ENCODE measurements at regions not wholly inside any gene's neighbourhood (a gene's known extent, or its start where the extent isn't known, plus 50 kb on each side); places are given as distances from the start of the nearest gene placed in this dataset.

DNA sequence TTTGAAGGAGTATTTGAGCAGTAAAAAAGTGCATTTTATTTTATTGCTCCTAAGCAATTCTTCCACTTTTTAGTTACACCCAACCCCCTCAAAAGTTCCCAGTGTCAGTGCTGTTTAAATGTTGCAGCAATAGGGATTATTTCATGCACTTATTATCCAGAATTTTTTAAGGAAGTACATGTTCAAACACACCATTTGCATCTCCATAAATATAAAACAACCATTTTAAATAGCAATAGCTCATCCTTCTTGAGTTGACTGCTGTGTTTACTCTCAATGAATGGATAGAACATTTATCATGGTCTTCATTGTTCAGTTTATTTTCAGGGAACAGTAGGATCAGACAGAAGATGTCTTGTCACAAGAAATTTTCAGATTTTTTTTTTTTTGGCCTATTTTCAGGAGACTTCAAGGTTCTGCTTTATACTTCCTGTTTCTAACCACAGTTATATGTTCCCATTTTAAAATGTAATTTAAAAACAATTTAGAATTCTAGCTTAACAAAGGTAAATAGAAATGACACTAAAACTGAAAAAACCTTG is 171.9 kb downstream of the TMA16 start:
- Histone ChIP-seq H3K27me3 (no peaks in the 10 kb centered on the region), H3K4me3 (peak overlapping the region in 1 of 12 donors; percentile 16), H3K27ac (peak overlapping the region in 1 of 12 donors; percentile 74), H3K9me3 (no peaks in the 10 kb centered on the region), H3K4me1 (peaks cover 0 to 38% (median 0%) of the 10 kb centered on the region in 12 donors), H3K36me3 (no peaks in the 10 kb centered on the region)
- no peak for TF ChIP-seq POLR2A (IDR thresholded peaks at IDR 0.05)
- TF ChIP-seq, protein P1, sequence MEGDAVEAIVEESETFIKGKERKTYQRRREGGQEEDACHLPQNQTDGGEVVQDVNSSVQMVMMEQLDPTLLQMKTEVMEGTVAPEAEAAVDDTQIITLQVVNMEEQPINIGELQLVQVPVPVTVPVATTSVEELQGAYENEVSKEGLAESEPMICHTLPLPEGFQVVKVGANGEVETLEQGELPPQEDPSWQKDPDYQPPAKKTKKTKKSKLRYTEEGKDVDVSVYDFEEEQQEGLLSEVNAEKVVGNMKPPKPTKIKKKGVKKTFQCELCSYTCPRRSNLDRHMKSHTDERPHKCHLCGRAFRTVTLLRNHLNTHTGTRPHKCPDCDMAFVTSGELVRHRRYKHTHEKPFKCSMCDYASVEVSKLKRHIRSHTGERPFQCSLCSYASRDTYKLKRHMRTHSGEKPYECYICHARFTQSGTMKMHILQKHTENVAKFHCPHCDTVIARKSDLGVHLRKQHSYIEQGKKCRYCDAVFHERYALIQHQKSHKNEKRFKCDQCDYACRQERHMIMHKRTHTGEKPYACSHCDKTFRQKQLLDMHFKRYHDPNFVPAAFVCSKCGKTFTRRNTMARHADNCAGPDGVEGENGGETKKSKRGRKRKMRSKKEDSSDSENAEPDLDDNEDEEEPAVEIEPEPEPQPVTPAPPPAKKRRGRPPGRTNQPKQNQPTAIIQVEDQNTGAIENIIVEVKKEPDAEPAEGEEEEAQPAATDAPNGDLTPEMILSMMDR (IDR thresholded peaks at IDR 0.05) = no peak
- ATAC-seq = no peak
- intact Hi-C loops (cut with DNase I) = no loop called here
- DNase-seq = no peak

DNA sequence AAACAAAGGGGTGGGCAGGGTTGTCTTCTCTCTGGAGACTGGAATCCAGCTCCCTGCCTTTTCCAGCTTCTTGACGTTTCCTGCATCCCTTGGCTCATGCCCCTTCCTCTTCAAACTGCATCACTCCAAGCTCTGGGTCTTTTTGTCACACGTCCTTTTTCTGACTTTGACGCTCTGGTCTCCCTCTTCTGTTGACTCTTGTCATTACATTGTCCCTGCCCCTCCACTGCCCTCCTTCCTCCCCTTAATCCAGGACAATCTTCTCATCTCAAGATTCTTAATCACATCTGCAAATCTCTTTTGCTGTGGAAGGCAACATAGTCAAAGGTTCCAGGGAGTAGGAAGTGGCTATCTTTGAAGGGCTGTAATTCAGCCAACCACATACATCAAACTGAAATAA is 178.3 kb downstream of the TMA16 start:
- Histone ChIP-seq H3K9me3 (no peaks in the 10 kb centered on the region), H3K36me3 (no peaks in the 10 kb centered on the region), H3K4me1 (peaks cover 0 to 10% (median 0%) of the 10 kb centered on the region in 12 donors), H3K27me3 (no peaks in the 10 kb centered on the region), H3K27ac (no peak overlapping the region), H3K4me3 (no peak overlapping the region)
- TF ChIP-seq, protein P1 (IDR thresholded peaks at IDR 0.05) = no peak
- TF ChIP-seq POLR2A (IDR thresholded peaks at IDR 0.05) = no peak
- DNase-seq (no peak), ATAC-seq (no peak)
- intact Hi-C loops (cut with DNase I) = no loop called here
- 61 to 80% (median 69%) methylated on average over 3 of the region's 3 CpGs for WGBS, 4 donors

DNA sequence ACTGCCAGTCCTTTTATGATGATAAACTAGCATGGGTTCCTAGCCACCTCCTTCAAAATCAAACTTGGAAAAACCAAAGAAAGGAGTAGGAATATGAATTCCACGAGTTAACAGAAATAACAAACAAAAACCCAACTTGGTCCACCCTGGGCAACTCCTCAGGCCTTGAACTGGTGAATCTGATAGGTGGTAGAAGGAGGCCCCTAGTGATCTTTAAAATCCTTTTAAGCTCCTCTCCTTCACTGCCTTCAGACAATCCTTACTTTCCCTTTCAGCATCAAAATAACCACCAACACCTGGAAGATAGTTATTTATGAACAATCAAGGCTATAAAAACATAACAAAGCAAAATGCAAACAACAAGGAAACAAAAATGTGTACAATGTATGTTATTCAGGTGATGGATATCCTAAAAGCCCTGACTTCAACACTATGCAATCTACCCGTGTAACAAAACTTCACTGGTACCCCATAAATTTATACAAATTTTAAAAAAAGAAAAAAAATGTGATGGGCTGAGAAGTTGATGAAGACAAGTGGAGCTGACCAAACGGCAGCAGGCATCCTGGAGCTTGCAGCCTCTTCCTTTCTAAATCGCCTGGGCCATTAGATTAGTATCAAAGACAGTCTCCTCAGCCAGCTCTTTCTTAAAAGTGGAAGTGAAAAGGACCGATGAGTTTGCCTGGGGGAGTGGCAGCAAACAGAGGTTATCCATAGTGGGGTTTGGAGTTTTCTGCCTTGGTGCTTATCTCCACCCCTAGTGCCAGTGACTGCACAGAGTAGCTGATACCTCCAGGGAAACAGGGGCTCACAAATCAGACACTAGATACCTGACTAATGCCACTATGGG is 179.6 kb downstream of the TMA16 start:
- Histone ChIP-seq H3K4me1 (peaks cover 0 to 10% (median 0%) of the 10 kb centered on the region in 12 donors), H3K27ac (no peak overlapping the region), H3K27me3 (no peaks in the 10 kb centered on the region), H3K4me3 (no peak overlapping the region), H3K9me3 (no peaks in the 10 kb centered on the region), H3K36me3 (no peaks in the 10 kb centered on the region)
- WGBS, 4 donors = 47 to 51% (median 50%) methylated on average over 5 of the region's 5 CpGs
- intact Hi-C loops (cut with DNase I) = no loop called here
- DNase-seq (no peak), ATAC-seq (no peak)
- TF ChIP-seq, protein P1 (IDR thresholded peaks at IDR 0.05) = no peak
- TF ChIP-seq POLR2A (IDR thresholded peaks at IDR 0.05) = no peak

DNA sequence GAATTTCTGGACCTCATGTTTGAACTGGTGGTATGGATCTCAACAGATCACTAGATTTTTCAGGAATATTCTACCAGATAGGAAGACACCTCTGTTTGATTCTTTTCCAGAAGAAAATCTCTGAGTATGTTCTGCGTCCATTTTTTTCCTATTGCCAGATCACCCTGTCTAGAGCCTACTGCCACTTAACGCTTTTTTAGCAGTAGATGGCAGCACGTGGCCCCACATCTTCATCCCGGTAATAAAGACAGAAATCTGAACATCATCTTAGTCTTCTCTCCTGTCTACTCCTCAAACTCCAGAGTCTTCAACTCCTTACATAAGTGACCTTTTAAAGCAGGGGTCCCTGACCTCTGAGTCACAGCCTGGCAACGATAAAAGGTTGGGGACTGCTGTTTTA is 184.7 kb downstream of the TMA16 start:
- Histone ChIP-seq H3K27me3 (no peaks in the 10 kb centered on the region), H3K36me3 (no peaks in the 10 kb centered on the region), H3K4me1 (peaks cover 0 to 5% (median 0%) of the 10 kb centered on the region in 12 donors), H3K9me3 (no peaks in the 10 kb centered on the region), H3K4me3 (no peak overlapping the region), H3K27ac (no peak overlapping the region)
- intact Hi-C loops (cut with DNase I) = no loop called here
- no peak for TF ChIP-seq POLR2A (IDR thresholded peaks at IDR 0.05)
- TF ChIP-seq, protein P1 (IDR thresholded peaks at IDR 0.05) = no peak
- DNase-seq (no peak), ATAC-seq (no peak)
- 61 to 68% (median 62%) methylated on average over 5 of the region's 5 CpGs for WGBS, 4 donors

Measured in heart left ventricle (tissue), 16 donors.